Endodermal cell (in vitro differentiated cells): ENCODE measurements at regions not wholly inside any gene's neighbourhood (a gene's known extent, or its start where the extent isn't known, plus 50 kb on each side); places are given as distances from the start of the nearest gene placed in this dataset.

Experiments
- DNase-seq: peaks from one replicate; pipeline ENCODE4 v3.0.0-alpha.2; 2017
- H3K27ac ChIP-seq: 2 replicates; pipeline ENCODE4 v1.5.1; 2013; ENCODE audit warnings: mild to moderate bottlenecking, low read depth, low read length, moderate library complexity
- H3K27me3 ChIP-seq: 2 replicates; pipeline ENCODE4 v1.6.1; 2013; ENCODE audit warnings: mild to moderate bottlenecking, low read length, moderate library complexity; ENCODE audit not compliant: insufficient read depth, control insufficient read depth, poor library complexity, severe bottlenecking
- H3K36me3 ChIP-seq: 2 replicates; pipeline ENCODE4 v1.7.0; 2013; ENCODE audit warnings: mild to moderate bottlenecking, low read length, moderate library complexity; ENCODE audit not compliant: control insufficient read depth, insufficient read depth
- H3K4me1 ChIP-seq: one replicate; pipeline ENCODE4 v1.7.0; 2013; ENCODE audit warnings: low read length; ENCODE audit not compliant: control insufficient read depth, insufficient read depth
- H3K4me3 ChIP-seq: 2 replicates; pipeline ENCODE4 v1.5.1; 2013; ENCODE audit warnings: mild to moderate bottlenecking, low read length, moderate library complexity
- H3K9ac ChIP-seq: 2 replicates; pipeline ENCODE4 v1.6.1; 2013; ENCODE audit warnings: mild to moderate bottlenecking, low read length, moderate library complexity; ENCODE audit not compliant: poor library complexity, severe bottlenecking; ENCODE audit errors: extremely low read depth
- H3K9me3 ChIP-seq: 2 replicates; pipeline ENCODE4 v1.6.1; 2013; ENCODE audit warnings: mild to moderate bottlenecking, low read length, moderate library complexity; ENCODE audit not compliant: control insufficient read depth
- H3K27ac Mint-ChIP-seq: 2 replicates; pipeline ENCODE4 v1.8.0; 2020; ENCODE audit warnings: mixed read lengths
- H3K27me3 Mint-ChIP-seq: 2 replicates; pipeline ENCODE4 v1.8.0; 2021; ENCODE audit warnings: mild to moderate bottlenecking, mixed read lengths; ENCODE audit not compliant: insufficient read depth
- H3K36me3 Mint-ChIP-seq: 2 replicates; pipeline ENCODE4 v1.8.0; 2020; ENCODE audit warnings: low read depth, mixed read lengths
- H3K4me1 Mint-ChIP-seq: 2 replicates; pipeline ENCODE4 v1.8.0; 2020; ENCODE audit warnings: mixed read lengths
- H3K4me3 Mint-ChIP-seq: 2 replicates; pipeline ENCODE4 v1.8.0; 2020; ENCODE audit warnings: mild to moderate bottlenecking, moderate library complexity, mixed read lengths
- H3K9me3 Mint-ChIP-seq: 2 replicates; pipeline ENCODE4 v1.8.0; 2020; ENCODE audit warnings: mild to moderate bottlenecking, mixed read lengths
- WGBS, 2 experiments: methylation state at CpG; one replicate each; pipeline versions ENCODE4 v1.1.5 to v1.1.7; 2013; ENCODE audit warnings: missing lambda C conversion rate in 2 of 2, mixed read lengths in 1 of 2; ENCODE audit not compliant: insufficient coverage in 1 of 2, insufficient read length in 1 of 2; 5-methylcytosine and 5-hydroxymethylcytosine counted together
- TF ChIP-seq, protein P1 (sequence below): fragments of 200-600 bp; sonication (generic); conservative IDR thresholded peaks from 2 replicates; pipeline ENCODE4 v1.5.0; 2021; ENCODE audit warnings: antibody characterized with exemption, mild to moderate bottlenecking

DNA sequence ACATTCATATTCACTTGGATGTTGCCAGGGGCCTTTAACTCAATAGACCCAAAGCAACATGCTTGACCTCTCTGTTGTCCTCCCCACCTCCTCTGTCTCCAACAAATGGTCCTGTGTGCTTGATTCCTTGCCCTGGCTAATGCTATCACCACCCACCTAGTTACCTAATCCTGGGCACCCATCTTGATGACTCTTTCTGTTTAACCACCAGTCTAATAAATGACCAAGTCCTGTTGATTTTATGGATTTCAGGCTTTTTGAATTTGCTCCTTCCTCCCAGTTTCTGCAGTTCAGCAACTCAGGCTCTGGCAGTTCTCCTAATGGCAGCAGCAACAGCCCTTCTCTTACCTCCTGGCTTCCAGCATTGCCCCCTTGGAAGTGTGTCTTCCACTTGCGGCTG is 246.3 kb upstream of the KLF4 start:
- Histone ChIP-seq H3K9me3 (no peaks in the 10 kb centered on the region), H3K9ac (no peak overlapping the region), H3K27ac (no peak overlapping the region), H3K4me1 (no peaks in the 10 kb centered on the region), H3K4me3 (no peak overlapping the region), H3K36me3 (no peaks in the 10 kb centered on the region), H3K27me3 (peaks cover 44% of the 10 kb centered on the region)
- H3K9me3 Mint-ChIP-seq, result no peaks in the 10 kb centered on the region
- H3K36me3 Mint-ChIP-seq, result no peaks in the 10 kb centered on the region
- no peak for DNase-seq
- no peaks in the 10 kb centered on the region for H3K4me1 Mint-ChIP-seq
- TF ChIP-seq, protein P1, sequence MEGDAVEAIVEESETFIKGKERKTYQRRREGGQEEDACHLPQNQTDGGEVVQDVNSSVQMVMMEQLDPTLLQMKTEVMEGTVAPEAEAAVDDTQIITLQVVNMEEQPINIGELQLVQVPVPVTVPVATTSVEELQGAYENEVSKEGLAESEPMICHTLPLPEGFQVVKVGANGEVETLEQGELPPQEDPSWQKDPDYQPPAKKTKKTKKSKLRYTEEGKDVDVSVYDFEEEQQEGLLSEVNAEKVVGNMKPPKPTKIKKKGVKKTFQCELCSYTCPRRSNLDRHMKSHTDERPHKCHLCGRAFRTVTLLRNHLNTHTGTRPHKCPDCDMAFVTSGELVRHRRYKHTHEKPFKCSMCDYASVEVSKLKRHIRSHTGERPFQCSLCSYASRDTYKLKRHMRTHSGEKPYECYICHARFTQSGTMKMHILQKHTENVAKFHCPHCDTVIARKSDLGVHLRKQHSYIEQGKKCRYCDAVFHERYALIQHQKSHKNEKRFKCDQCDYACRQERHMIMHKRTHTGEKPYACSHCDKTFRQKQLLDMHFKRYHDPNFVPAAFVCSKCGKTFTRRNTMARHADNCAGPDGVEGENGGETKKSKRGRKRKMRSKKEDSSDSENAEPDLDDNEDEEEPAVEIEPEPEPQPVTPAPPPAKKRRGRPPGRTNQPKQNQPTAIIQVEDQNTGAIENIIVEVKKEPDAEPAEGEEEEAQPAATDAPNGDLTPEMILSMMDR, result no peak
- H3K27ac Mint-ChIP-seq, result no peak overlapping the region
- peaks cover 56% of the 10 kb centered on the region for H3K27me3 Mint-ChIP-seq
- H3K4me3 Mint-ChIP-seq, result no peak overlapping the region
- 94% methylated on average over 1 of the region's 1 CpG; no CpG with 5 or more reads in 1 of the 2 experiments for WGBS, 2 experiments

DNA sequence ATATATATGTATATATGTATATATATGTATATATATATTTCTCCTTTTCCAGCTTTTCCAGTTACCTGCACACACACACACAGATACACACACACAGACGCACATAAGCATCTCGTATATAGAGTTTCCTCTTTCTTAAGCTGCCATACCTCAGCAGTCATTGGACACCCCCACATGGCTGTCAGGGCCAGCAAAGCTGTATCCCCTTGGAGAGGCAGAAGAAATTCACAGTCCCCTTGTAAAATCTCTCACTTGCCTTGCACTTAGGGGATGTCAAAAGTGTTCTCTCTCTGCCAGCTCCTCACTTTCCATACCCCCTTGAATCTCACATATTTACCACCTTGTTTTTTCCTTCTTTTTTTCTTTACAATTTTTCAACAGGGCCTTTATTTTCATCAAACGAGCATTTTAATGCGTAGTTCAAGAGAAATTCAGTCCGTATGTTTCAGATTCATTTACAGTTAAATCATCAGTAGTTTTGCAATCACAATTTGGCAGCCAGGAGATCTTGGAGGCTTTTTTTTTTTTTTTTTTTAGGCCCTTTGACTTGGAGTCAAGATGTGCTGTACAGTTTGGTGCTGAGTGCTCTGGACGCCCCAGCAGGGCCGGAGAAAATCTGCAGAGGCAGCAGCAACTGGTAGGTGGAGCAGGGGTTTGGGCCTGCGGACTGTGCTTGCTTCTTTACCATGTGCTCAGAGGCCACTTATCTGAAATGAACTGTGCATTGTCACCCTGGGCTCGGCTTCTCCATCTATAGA is 244.9 kb upstream of the KLF4 start:
- TF ChIP-seq, protein P1, result no peak
- 92 to 96% methylated on average over 6 to 9 of the region's 9 CpGs for WGBS, 2 experiments

DNA sequence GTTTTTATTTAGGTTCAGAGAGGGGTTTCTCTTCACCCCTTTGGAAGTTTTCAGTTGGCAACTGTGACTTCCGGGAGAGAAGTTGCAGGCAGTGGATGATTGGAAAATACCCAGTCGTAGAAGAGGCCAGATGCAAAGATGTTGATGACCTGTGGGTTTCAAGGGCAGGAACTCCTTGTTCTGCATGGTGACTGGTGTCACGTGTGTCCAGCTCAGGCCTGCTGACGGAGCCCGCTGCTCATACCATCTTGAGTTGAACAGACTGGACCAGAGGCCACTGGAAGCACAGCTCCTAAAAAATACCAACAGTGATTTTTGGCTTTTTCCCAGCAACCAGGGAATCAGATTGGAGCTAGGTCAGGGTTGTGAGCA is 243.9 kb upstream of the KLF4 start:
- Mint-ChIP-seq H3K4me1 (no peaks in the 10 kb centered on the region), H3K4me3 (no peak overlapping the region), H3K27me3 (peaks cover 41% of the 10 kb centered on the region), H3K9me3 (no peaks in the 10 kb centered on the region), H3K27ac (no peak overlapping the region), H3K36me3 (no peaks in the 10 kb centered on the region)
- Histone ChIP-seq H3K9ac (no peak overlapping the region), H3K27me3 (peaks cover 50% of the 10 kb centered on the region), H3K36me3 (no peaks in the 10 kb centered on the region), H3K9me3 (no peaks in the 10 kb centered on the region), H3K4me1 (no peaks in the 10 kb centered on the region), H3K4me3 (no peak overlapping the region), H3K27ac (no peak overlapping the region)
- TF ChIP-seq, protein P1, result no peak
- 90% methylated on average over 3 to 5 of the region's 5 CpGs for WGBS, 2 experiments
- no peak for DNase-seq

More for the DNA sequence above, 244.9 kb upstream of the KLF4 start:
- Mint-ChIP-seq H3K4me1 (no peaks in the 10 kb centered on the region), H3K9me3 (no peaks in the 10 kb centered on the region), H3K27me3 (peaks cover 48% of the 10 kb centered on the region), H3K27ac (no peak overlapping the region), H3K36me3 (no peaks in the 10 kb centered on the region), H3K4me3 (no peak overlapping the region)
- DNase-seq, result no peak
- Histone ChIP-seq H3K9me3 (no peaks in the 10 kb centered on the region), H3K4me1 (no peaks in the 10 kb centered on the region), H3K27me3 (peaks cover 50% of the 10 kb centered on the region), H3K9ac (no peak overlapping the region), H3K36me3 (no peaks in the 10 kb centered on the region), H3K4me3 (no peak overlapping the region), H3K27ac (no peak overlapping the region)
